Tibial nerve (tissue), 4 donors: ENCODE measurements at regions not wholly inside any gene's neighbourhood (a gene's known extent, or its start where the extent isn't known, plus 50 kb on each side); places are given as distances from the start of the nearest gene placed in this dataset.

Experiments used
- DNase-seq, 2 donors: peaks; one replicate each; pipeline ENCODE4 v3.0.0-alpha.2; 2019; ENCODE audit warnings: low spot score in 2 of 2
- H3K27ac ChIP-seq, 4 donors: fragments of 200-600 bp; sonication (generic) in 3 of 4; one replicate each; pipeline ENCODE4 v1.5.1; 2017 to 2019; ENCODE audit warnings: mild to moderate bottlenecking in 1 of 4
- H3K27me3 ChIP-seq, 2 donors: fragments of 200-600 bp; sonication (generic) in 1 of 2; one replicate each; pipeline versions ENCODE4 v1.5.1 to v1.6.0; 2017 to 2019
- H3K36me3 ChIP-seq, 3 donors: fragments of 200-600 bp; sonication (generic); one replicate each; pipeline ENCODE4 v1.5.1; 2018 to 2019
- H3K4me1 ChIP-seq, 4 donors: fragments of 200-600 bp; sonication (generic) in 3 of 4; one replicate each; pipeline ENCODE4 v1.5.1; 2017 to 2019
- H3K4me3 ChIP-seq, 4 donors: fragments of 200-600 bp; sonication (generic) in 3 of 4; one replicate each; pipeline ENCODE4 v1.5.1; 2017 to 2019; ENCODE audit warnings: mild to moderate bottlenecking in 1 of 4, moderate library complexity in 1 of 4
- H3K9me3 ChIP-seq, 4 donors: fragments of 200-600 bp; sonication (generic) in 3 of 4; one replicate each; pipeline ENCODE4 v1.5.1; 2017 to 2019
- EP300 ChIP-seq, 2 donors: sonication (generic); formaldehyde crosslinking; IDR thresholded peaks; one replicate each; pipeline ENCODE4 v1.6.1; 2017; ENCODE audit warnings: antibody characterized with exemption in 2 of 2, mild to moderate bottlenecking in 1 of 2
- POLR2A ChIP-seq, 2 donors: fragments of 450-650 bp; IDR thresholded peaks; one replicate each; pipeline ENCODE4 v1.6.1; 2017; ENCODE audit warnings: antibody characterized with exemption in 2 of 2, mild to moderate bottlenecking in 2 of 2, moderate library complexity in 2 of 2
- WGBS, 2 donors: methylation state at CpG; one replicate each; pipeline ENCODE4 v1.1.5; 2018; 5-methylcytosine and 5-hydroxymethylcytosine counted together
- TF ChIP-seq, protein P1 (sequence below), 5 experiments: fragments of 200-600 bp in 3 of 5; fragments of 450-650 bp in 2 of 5; sonication (generic) in 3 of 5; IDR thresholded peaks; one replicate each; pipeline ENCODE4 v1.5.1; 2016 to 2019; ENCODE audit warnings: antibody characterized with exemption in 5 of 5, mild to moderate bottlenecking in 3 of 5, moderate library complexity in 2 of 5

DNA sequence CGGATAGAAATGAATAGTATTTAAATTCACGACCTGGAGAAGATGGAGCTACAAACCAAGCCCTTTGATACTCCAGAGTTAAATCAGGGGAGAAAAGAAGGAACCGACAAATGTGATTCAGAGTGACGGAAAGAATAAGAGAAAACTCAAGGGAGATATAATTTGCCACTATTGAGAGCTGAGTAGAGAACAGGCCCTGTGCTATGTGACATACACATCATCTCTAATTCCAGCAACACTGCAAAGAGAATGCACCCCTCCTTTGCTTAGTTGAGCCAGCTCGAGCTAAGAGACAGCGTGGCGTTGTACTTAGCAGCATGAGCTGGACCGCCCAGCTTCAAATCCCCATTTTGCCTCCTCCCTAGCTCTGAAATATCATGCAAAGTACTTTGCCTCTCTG, 266.4 kb upstream of the TENM3 start:
- no peak overlapping the region for H3K27ac ChIP-seq
- no peak overlapping the region for H3K4me3 ChIP-seq
- no peak for DNase-seq
- H3K27me3 ChIP-seq = no peaks in the 10 kb centered on the region
- 89 to 93% methylated on average over 8 of the region's 8 CpGs for WGBS, 2 donors
- no peaks in the 10 kb centered on the region for H3K4me1 ChIP-seq
- H3K9me3 ChIP-seq = no peaks in the 10 kb centered on the region
- TF ChIP-seq EP300 (IDR thresholded peaks at IDR 0.05) (no peak), POLR2A (IDR thresholded peaks at IDR 0.05) (no peak)
- TF ChIP-seq, protein P1, sequence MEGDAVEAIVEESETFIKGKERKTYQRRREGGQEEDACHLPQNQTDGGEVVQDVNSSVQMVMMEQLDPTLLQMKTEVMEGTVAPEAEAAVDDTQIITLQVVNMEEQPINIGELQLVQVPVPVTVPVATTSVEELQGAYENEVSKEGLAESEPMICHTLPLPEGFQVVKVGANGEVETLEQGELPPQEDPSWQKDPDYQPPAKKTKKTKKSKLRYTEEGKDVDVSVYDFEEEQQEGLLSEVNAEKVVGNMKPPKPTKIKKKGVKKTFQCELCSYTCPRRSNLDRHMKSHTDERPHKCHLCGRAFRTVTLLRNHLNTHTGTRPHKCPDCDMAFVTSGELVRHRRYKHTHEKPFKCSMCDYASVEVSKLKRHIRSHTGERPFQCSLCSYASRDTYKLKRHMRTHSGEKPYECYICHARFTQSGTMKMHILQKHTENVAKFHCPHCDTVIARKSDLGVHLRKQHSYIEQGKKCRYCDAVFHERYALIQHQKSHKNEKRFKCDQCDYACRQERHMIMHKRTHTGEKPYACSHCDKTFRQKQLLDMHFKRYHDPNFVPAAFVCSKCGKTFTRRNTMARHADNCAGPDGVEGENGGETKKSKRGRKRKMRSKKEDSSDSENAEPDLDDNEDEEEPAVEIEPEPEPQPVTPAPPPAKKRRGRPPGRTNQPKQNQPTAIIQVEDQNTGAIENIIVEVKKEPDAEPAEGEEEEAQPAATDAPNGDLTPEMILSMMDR (IDR thresholded peaks at IDR 0.05) = no peak
- no peaks in the 10 kb centered on the region for H3K36me3 ChIP-seq

DNA sequence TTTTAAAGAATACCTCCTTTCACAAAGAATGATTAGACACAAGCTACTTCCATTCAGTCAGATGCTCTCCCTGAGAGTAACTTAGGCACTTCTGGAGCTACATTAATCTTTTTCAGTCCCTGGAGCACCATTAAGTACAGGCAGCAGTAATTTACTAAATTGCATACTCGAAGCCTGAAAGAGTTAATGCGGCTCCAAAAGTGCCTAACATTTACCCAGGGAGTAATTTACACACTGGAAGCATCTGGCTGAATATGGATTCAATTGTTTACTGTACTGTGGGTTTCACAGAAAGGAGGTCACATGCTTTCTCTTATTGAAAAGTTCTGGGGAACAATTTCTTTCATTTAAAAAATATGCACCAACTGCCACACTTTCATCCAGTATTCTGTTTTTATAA, 260.8 kb upstream of the TENM3 start:
- 21 to 26% methylated on average over 2 of the region's 2 CpGs for WGBS, 2 donors
- TF ChIP-seq, protein P1 (IDR thresholded peaks at IDR 0.05) = no peak
- TF ChIP-seq POLR2A (IDR thresholded peaks at IDR 0.05) = no peak
- TF ChIP-seq EP300 (IDR thresholded peaks at IDR 0.05) = no peak
- Histone ChIP-seq H3K36me3 (no peaks in the 10 kb centered on the region), H3K9me3 (no peaks in the 10 kb centered on the region), H3K4me3 (no peak overlapping the region), H3K4me1 (peaks cover 0 to 20% (median 2%) of the 10 kb centered on the region in 4 donors), H3K27ac (no peak overlapping the region), H3K27me3 (no peaks in the 10 kb centered on the region)
- no peak for DNase-seq

DNA sequence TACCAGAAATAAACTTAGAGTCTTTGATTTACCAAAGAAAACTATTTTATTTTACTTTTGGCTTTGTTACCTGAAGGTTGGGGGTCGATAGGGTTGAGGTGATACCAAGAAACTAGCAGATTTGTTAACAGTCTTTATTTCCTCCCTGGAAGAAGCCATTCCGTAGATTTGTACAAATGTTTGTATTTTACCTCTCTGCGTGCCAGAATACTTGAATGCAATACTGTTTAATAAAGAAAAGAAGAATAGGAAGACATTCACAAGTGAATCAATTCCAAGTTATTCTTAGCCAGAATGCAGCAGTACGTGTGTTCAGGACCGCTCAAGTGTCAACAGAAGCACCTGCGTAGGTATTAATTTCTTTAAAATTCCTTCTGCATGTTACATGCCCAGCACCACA, 260.3 kb upstream of the TENM3 start:
- H3K4me3 ChIP-seq = no peak overlapping the region
- TF ChIP-seq, protein P1 (IDR thresholded peaks at IDR 0.05) = no peak
- no peak for TF ChIP-seq POLR2A (IDR thresholded peaks at IDR 0.05)
- no peak for TF ChIP-seq EP300 (IDR thresholded peaks at IDR 0.05)
- no peaks in the 10 kb centered on the region for H3K27me3 ChIP-seq
- H3K4me1 ChIP-seq = peaks cover 0 to 20% (median 2%) of the 10 kb centered on the region in 4 donors
- WGBS, 2 donors = 39 to 49% methylated on average over 6 of the region's 6 CpGs
- no peaks in the 10 kb centered on the region for H3K36me3 ChIP-seq
- H3K27ac ChIP-seq = no peak overlapping the region
- H3K9me3 ChIP-seq = no peaks in the 10 kb centered on the region
- no peak for DNase-seq

DNA sequence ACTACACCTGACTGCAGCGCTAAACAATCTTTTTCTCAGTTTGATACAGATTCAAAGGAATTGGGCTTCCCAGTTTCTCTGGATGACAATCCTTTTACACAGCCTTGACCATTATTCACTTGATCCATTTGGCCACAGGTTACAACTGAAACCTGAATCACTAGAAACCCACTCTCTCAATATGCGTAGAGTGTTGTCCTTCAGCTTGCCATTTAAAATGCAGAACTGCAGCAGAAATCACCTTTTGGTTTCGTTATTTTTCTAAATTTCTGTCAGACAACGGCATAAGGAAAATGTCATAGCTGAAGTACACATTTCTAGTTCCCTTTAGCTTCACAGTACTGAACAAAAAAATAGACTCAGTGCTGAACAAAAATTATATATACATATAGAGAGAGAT, 255.8 kb upstream of the TENM3 start:
- TF ChIP-seq POLR2A (IDR thresholded peaks at IDR 0.05) (no peak), EP300 (IDR thresholded peaks at IDR 0.05) (no peak)
- TF ChIP-seq, protein P1 (IDR thresholded peaks at IDR 0.05) = no peak
- H3K4me3 ChIP-seq = no peak overlapping the region
- 93 to 95% methylated on average over 4 of the region's 4 CpGs for WGBS, 2 donors

DNA sequence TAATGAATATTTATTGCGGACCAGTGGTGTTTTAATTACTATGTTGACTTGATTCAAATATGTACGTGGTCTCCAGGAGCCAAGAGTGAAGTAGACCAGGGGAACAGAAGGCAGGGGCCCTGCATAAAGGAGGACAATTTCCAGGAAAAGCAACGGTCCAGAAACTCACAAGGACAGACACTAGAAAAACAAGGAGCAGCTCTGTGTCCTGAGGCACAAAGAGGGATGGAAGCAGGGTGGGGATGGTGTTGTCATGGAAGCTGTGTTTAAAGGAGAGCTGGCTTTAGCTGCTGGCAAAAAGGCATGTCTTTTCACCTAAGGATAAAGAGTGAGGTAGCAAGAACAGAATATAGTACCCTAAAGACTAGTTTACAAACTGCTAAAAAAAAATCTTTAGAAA, 254.1 kb upstream of the TENM3 start:
- WGBS, 2 donors = 53 to 73% methylated on average over 3 of the region's 3 CpGs
- no peak overlapping the region for H3K27ac ChIP-seq

More for the DNA sequence above, 255.8 kb upstream of the TENM3 start:
- Histone ChIP-seq H3K27me3 (no peaks in the 10 kb centered on the region), H3K4me1 (peaks cover 0 to 14% (median 2%) of the 10 kb centered on the region in 4 donors), H3K27ac (no peak overlapping the region), H3K9me3 (no peaks in the 10 kb centered on the region), H3K36me3 (no peaks in the 10 kb centered on the region)
- no peak for DNase-seq

More for the DNA sequence above, 254.1 kb upstream of the TENM3 start:
- Histone ChIP-seq H3K4me1 (no peaks in the 10 kb centered on the region), H3K36me3 (no peaks in the 10 kb centered on the region), H3K4me3 (no peak overlapping the region), H3K9me3 (no peaks in the 10 kb centered on the region), H3K27me3 (no peaks in the 10 kb centered on the region)
- TF ChIP-seq POLR2A (IDR thresholded peaks at IDR 0.05) (no peak), EP300 (IDR thresholded peaks at IDR 0.05) (no peak)
- TF ChIP-seq, protein P1 (IDR thresholded peaks at IDR 0.05) = no peak
- DNase-seq = no peak
